ENCODE measurements at regions not wholly inside any gene's neighbourhood (a gene's known extent, or its start where the extent isn't known, plus 50 kb on each side); places are given as distances from the start of the nearest gene placed in this dataset.

DNA sequence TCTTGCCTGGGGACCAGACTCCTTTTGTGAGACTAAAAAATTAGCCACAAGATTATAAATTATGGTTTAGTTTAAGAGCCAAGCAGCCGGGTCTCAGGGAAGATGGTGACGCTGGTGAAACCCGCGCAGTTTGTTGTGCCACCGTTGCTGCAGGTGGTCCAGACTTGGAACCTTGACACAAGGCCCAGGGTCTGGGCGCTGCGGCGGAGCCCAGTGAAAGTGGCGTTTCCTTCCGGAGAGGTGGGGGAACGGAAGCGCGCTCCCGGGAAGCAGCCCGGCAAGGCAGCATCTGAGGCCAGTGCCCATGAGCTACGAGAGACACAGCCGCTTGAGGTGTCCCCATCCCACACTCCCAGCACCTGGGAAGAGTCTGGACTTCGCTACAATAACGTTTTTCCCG, 131.6 kb downstream of the SKIDA1 start:
- Histone ChIP-seq H3K9me2 (ENCODE audit: insufficient read depth) (no peaks in the 10 kb centered on the region), H3K4me3 (no peak overlapping the region), H3K4me1 (replicated peaks; ENCODE audit: insufficient read depth) (peaks cover 15% of the 10 kb centered on the region), H3K27me3 (ENCODE audit: insufficient read depth, low read depth) (no peaks in the 10 kb centered on the region), H3K27ac (no peak overlapping the region), H3K9me3 (ENCODE audit: insufficient read depth, low read depth) (no peaks in the 10 kb centered on the region), H4K20me1 (ENCODE audit: insufficient read depth) (no peaks in the 10 kb centered on the region), H3K36me3 (ENCODE audit: low read depth) (no peaks in the 10 kb centered on the region), H2AFZ (no peak overlapping the region), H3K79me2 (ENCODE audit: low read depth) (no peaks in the 10 kb centered on the region), H3K4me2 (no peak overlapping the region), H3F3A (ENCODE audit: insufficient read depth, low read depth) (no peaks in the 10 kb centered on the region)
- DNase-seq, result no peak
- TF ChIP-seq EZH2 (IDR thresholded peaks at IDR 0.05; ENCODE audit: low read depth), result no peak
- TF ChIP-seq, protein P1, sequence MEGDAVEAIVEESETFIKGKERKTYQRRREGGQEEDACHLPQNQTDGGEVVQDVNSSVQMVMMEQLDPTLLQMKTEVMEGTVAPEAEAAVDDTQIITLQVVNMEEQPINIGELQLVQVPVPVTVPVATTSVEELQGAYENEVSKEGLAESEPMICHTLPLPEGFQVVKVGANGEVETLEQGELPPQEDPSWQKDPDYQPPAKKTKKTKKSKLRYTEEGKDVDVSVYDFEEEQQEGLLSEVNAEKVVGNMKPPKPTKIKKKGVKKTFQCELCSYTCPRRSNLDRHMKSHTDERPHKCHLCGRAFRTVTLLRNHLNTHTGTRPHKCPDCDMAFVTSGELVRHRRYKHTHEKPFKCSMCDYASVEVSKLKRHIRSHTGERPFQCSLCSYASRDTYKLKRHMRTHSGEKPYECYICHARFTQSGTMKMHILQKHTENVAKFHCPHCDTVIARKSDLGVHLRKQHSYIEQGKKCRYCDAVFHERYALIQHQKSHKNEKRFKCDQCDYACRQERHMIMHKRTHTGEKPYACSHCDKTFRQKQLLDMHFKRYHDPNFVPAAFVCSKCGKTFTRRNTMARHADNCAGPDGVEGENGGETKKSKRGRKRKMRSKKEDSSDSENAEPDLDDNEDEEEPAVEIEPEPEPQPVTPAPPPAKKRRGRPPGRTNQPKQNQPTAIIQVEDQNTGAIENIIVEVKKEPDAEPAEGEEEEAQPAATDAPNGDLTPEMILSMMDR (conservative IDR thresholded peaks at IDR 0.05), result no peak
- BruUV-seq (replicated peaks), result no TSS peak
- CTCF ChIA-PET, result no interaction called here
- intact Hi-C loops (cut with micrococcal nuclease; ENCODE audit: unreplicated experiment), result no loop called here
- POLR2A ChIA-PET (ENCODE audit: unreplicated experiment), result interaction anchor here (0.5 kb wide), 1 partner anchor 258 kb away, joined by 14 read pairs; no protein-coding TSS in a partner anchor

DNA sequence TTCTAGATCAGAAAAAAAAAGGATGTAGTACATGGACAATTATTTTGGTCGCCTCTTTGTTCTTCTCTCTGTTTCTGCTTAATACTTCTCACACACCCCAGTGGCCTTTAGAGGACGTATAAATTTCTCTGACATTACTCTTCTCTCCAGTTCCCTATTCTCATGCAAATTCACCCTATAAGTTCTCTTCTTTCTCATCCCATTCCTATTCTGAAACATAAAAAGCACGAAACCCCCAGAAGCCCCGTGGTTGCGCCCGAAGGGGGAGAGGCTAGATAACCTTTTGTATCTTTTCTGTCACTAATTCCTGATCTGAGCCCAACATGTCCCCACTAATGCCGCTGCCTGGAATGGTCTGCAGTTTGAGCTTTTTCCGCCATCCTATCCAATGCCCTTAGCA, 136.9 kb downstream of the SKIDA1 start:
- Histone ChIP-seq H3K27me3 (ENCODE audit: insufficient read depth, low read depth) (no peaks in the 10 kb centered on the region), H3K9me3 (ENCODE audit: insufficient read depth, low read depth) (no peaks in the 10 kb centered on the region), H3K9me2 (ENCODE audit: insufficient read depth) (no peaks in the 10 kb centered on the region), H3K4me3 (no peak overlapping the region), H3K4me1 (replicated peaks; ENCODE audit: insufficient read depth) (0 out of 2 replicates have a peak, but pooled peaks cover 5% of the 10 kb centered on the region), H3K36me3 (ENCODE audit: low read depth) (no peaks in the 10 kb centered on the region), H3K27ac (no peak overlapping the region), H3K4me2 (no peak overlapping the region), H2AFZ (no peak overlapping the region), H3K79me2 (ENCODE audit: low read depth) (no peaks in the 10 kb centered on the region), H3F3A (ENCODE audit: insufficient read depth, low read depth) (no peaks in the 10 kb centered on the region), H4K20me1 (ENCODE audit: insufficient read depth) (no peaks in the 10 kb centered on the region)
- intact Hi-C loops (cut with micrococcal nuclease; ENCODE audit: unreplicated experiment), result no loop called here
- no TSS peak for BruUV-seq (replicated peaks)
- POLR2A ChIA-PET (ENCODE audit: unreplicated experiment), result interaction anchor here (0.6 kb wide), 1 partner anchor 14 kb away, joined by 23 read pairs; no protein-coding TSS in a partner anchor
- no peak for DNase-seq
- CTCF ChIA-PET, result no interaction called here
- TF ChIP-seq, protein P1 (conservative IDR thresholded peaks at IDR 0.05), result no peak
- TF ChIP-seq EZH2 (IDR thresholded peaks at IDR 0.05; ENCODE audit: low read depth), result no peak

DNA sequence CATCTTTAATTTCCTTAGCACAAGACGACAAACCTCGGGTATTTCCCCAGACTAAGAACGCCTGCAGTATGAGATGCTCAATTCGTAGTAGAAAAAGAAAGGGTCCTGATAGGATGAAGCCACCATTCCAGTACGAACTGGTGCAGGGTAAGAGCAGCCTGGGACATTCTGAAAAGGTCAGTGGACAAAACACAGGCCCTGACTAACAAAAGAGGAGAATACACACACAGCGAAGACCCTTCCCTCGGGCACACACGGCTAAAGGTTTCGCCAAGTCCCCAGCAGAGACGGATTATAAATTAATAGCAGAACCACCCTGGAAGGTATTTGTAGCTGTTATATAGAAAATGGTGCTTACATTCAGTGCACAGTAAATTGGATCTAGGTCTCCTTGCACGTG, 137.6 kb downstream of the SKIDA1 start:
- no TSS peak for BruUV-seq (replicated peaks)
- Histone ChIP-seq H3K4me3 (no peak overlapping the region), H3K4me2 (no peak overlapping the region), H3F3A (ENCODE audit: insufficient read depth, low read depth) (no peaks in the 10 kb centered on the region), H3K4me1 (replicated peaks; ENCODE audit: insufficient read depth) (0 out of 2 replicates have a peak, but pooled peaks cover 5% of the 10 kb centered on the region), H3K9me2 (ENCODE audit: insufficient read depth) (no peaks in the 10 kb centered on the region), H3K36me3 (ENCODE audit: low read depth) (no peaks in the 10 kb centered on the region), H3K79me2 (ENCODE audit: low read depth) (no peaks in the 10 kb centered on the region), H4K20me1 (ENCODE audit: insufficient read depth) (no peaks in the 10 kb centered on the region), H3K27ac (no peak overlapping the region), H3K9me3 (ENCODE audit: insufficient read depth, low read depth) (no peaks in the 10 kb centered on the region), H2AFZ (no peak overlapping the region), H3K27me3 (ENCODE audit: insufficient read depth, low read depth) (no peaks in the 10 kb centered on the region)
- POLR2A ChIA-PET (ENCODE audit: unreplicated experiment), result no interaction called here
- intact Hi-C loops (cut with micrococcal nuclease; ENCODE audit: unreplicated experiment), result no loop called here
- no peak for DNase-seq
- CTCF ChIA-PET, result no interaction called here
- TF ChIP-seq, protein P1 (conservative IDR thresholded peaks at IDR 0.05), result no peak
- no peak for TF ChIP-seq EZH2 (IDR thresholded peaks at IDR 0.05; ENCODE audit: low read depth)
